Hepatocyte (in vitro differentiated cells): ENCODE measurements at regions not wholly inside any gene's neighbourhood (a gene's known extent, or its start where the extent isn't known, plus 50 kb on each side); places are given as distances from the start of the nearest gene placed in this dataset.

Source experiments
- DNase-seq: peaks from one replicate; pipeline ENCODE4 v3.0.0-alpha.2; 2016; ENCODE audit warnings: low spot score
- H2AFZ ChIP-seq: fragments of 200-600 bp; sonication (generic); 2 replicates; pipeline ENCODE4 v1.6.0; 2016; ENCODE audit warnings: antibody characterized with exemption, mild to moderate bottlenecking
- H3K27ac ChIP-seq: fragments of 200-600 bp; sonication (generic); 2 replicates; pipeline ENCODE4 v1.5.1; 2016; ENCODE audit warnings: mild to moderate bottlenecking
- H3K27me3 ChIP-seq: fragments of 200-600 bp; sonication (generic); 2 replicates; pipeline ENCODE4 v1.6.1; 2016
- H3K36me3 ChIP-seq: fragments of 200-600 bp; sonication (generic); replicated peaks from 2 replicates; pipeline ENCODE4 v1.5.1; 2016; ENCODE audit warnings: low read depth; ENCODE audit not compliant: insufficient read depth
- H3K4me1 ChIP-seq: fragments of 200-600 bp; sonication (generic); 2 replicates; pipeline ENCODE4 v1.5.1; 2016; ENCODE audit warnings: mild to moderate bottlenecking, moderate library complexity; ENCODE audit not compliant: insufficient read depth
- H3K4me2 ChIP-seq: fragments of 200-600 bp; sonication (generic); 2 replicates; pipeline ENCODE4 v1.6.0; 2016
- H3K4me3 ChIP-seq: fragments of 200-600 bp; sonication (generic); 2 replicates; pipeline ENCODE4 v1.5.1; 2016; ENCODE audit warnings: mild to moderate bottlenecking
- H3K79me2 ChIP-seq: fragments of 200-600 bp; sonication (generic); 2 replicates; pipeline ENCODE4 v1.6.0; 2017; ENCODE audit warnings: mild to moderate bottlenecking
- H3K9me2 ChIP-seq: fragments of 200-600 bp; sonication (generic); replicated peaks from 2 replicates; pipeline ENCODE4 v1.6.0; 2017; ENCODE audit warnings: mild to moderate bottlenecking; ENCODE audit not compliant: insufficient read depth
- H3K9me3 ChIP-seq: fragments of 200-600 bp; sonication (generic); 2 replicates; pipeline ENCODE4 v1.5.1; 2016; ENCODE audit warnings: low read depth, mild to moderate bottlenecking
- H4K20me1 ChIP-seq: fragments of 200-600 bp; sonication (generic); 2 replicates; pipeline ENCODE4 v1.6.0; 2016; ENCODE audit warnings: mild to moderate bottlenecking; ENCODE audit not compliant: insufficient read depth, poor library complexity, severe bottlenecking
- EZH2 ChIP-seq: fragments of 200-600 bp; sonication (generic); IDR thresholded peaks from 2 replicates; pipeline ENCODE4 v1.6.1; 2016; ENCODE audit warnings: antibody characterized with exemption, mild to moderate bottlenecking, borderline replicate concordance
- EZH2phosphoT487 ChIP-seq: fragments of 200-600 bp; sonication (generic); IDR thresholded peaks from one replicate; pipeline ENCODE4 v1.6.1; 2018; ENCODE audit warnings: antibody characterized with exemption, mild to moderate bottlenecking, low read depth, moderate library complexity; ENCODE audit not compliant: unreplicated experiment, severe bottlenecking
- WGBS: methylation state at CpG from one replicate; pipeline ENCODE4 v1.1.6; 2016; ENCODE audit warnings: low lambda C conversion rate; ENCODE audit errors: missing lambda C conversion rate; 5-methylcytosine and 5-hydroxymethylcytosine counted together
- TF ChIP-seq, protein P1 (sequence below): fragments of 200-600 bp; sonication (generic); IDR thresholded peaks from 2 replicates; pipeline ENCODE4 v1.5.1; 2016; ENCODE audit warnings: antibody characterized with exemption, mild to moderate bottlenecking; ENCODE audit not compliant: poor library complexity

DNA sequence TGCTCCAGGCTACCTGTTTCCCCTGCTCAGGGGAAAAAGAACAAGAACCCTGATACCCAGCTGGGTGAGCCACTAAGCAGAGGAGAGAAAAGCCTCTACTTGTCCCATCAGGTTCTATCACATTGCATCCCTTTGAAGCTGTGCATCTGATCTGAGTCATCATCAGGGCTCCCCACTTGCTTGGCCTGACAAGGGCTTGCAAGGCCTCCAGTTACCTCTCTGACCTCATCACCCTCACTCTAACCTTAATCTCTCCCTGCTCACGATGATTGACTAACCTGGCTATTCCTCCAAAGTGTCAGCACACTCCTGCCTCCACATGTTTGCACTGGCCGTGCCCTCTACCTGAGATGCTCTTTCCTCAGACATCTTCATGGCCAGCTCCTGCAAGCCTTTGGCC lies 309.5 kb upstream of the CHD6 start:
- Histone ChIP-seq H2AFZ (no peak overlapping the region), H3K27ac (no peak overlapping the region), H3K4me3 (no peak overlapping the region), H3K9me3 (no peaks in the 10 kb centered on the region), H3K4me2 (no peak overlapping the region), H3K27me3 (peaks cover 7% of the 10 kb centered on the region), H3K9me2 (no peaks in the 10 kb centered on the region), H3K36me3 (no peaks in the 10 kb centered on the region), H4K20me1 (no peaks in the 10 kb centered on the region), H3K4me1 (no peaks in the 10 kb centered on the region), H3K79me2 (no peaks in the 10 kb centered on the region)
- 68% methylated on average over 2 of the region's 2 CpGs for WGBS
- TF ChIP-seq, protein P1, sequence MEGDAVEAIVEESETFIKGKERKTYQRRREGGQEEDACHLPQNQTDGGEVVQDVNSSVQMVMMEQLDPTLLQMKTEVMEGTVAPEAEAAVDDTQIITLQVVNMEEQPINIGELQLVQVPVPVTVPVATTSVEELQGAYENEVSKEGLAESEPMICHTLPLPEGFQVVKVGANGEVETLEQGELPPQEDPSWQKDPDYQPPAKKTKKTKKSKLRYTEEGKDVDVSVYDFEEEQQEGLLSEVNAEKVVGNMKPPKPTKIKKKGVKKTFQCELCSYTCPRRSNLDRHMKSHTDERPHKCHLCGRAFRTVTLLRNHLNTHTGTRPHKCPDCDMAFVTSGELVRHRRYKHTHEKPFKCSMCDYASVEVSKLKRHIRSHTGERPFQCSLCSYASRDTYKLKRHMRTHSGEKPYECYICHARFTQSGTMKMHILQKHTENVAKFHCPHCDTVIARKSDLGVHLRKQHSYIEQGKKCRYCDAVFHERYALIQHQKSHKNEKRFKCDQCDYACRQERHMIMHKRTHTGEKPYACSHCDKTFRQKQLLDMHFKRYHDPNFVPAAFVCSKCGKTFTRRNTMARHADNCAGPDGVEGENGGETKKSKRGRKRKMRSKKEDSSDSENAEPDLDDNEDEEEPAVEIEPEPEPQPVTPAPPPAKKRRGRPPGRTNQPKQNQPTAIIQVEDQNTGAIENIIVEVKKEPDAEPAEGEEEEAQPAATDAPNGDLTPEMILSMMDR: no peak
- TF ChIP-seq EZH2phosphoT487 (no peak), EZH2 (no peak)
- no peak for DNase-seq

DNA sequence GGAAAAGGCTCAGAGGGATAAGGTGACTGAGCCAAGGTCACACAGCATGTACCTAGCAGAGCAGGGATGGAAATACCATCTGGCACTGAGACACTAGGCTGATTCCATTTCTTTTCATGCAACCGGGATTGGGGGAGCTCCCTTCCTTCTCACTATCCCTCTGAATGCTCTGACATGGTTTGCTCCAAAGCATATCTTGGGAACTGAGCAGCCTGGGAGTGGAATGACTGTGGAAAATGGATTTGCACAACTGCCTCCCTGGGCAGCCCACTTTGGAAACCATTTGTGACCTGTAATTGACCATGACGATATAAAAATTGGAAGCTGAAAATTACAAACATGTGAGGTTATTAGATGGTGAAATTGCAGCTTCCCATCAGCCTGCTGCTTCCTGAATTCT lies 309.0 kb upstream of the CHD6 start:
- H4K20me1 ChIP-seq: no peaks in the 10 kb centered on the region
- H3K27ac ChIP-seq: no peak overlapping the region
- H3K4me1 ChIP-seq: no peaks in the 10 kb centered on the region
- H3K36me3 ChIP-seq: no peaks in the 10 kb centered on the region
- H3K9me2 ChIP-seq: no peaks in the 10 kb centered on the region
- H3K4me3 ChIP-seq: no peak overlapping the region
- H2AFZ ChIP-seq: no peak overlapping the region
- 89% methylated on average over 2 of the region's 2 CpGs for WGBS
- H3K79me2 ChIP-seq: no peaks in the 10 kb centered on the region
- TF ChIP-seq EZH2phosphoT487 (no peak), EZH2 (no peak)
- TF ChIP-seq, protein P1: no peak
- DNase-seq: no peak
- H3K4me2 ChIP-seq: no peak overlapping the region
- peaks cover 11% of the 10 kb centered on the region for H3K27me3 ChIP-seq
- H3K9me3 ChIP-seq: no peaks in the 10 kb centered on the region

DNA sequence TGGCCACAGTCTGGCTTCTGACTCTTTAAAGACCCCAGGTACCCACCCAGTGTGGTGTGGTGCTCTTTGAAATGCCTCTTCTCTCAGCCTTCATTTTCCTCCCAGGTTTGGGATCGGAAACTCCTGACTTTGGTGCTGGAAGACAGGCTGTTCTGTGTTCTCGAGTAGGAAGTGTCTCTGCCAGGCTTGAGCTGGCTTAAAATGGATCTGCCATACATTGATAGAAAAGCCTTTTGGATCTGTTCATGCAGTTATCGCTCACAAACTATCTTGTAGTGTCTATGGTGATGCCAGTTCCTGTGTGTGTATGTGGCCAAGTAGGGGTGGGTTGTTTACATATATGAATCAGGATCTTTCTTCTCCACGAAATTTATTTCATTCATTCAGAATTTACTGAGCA lies 307.3 kb upstream of the CHD6 start:
- no peaks in the 10 kb centered on the region for H3K9me3 ChIP-seq
- DNase-seq: no peak
- 89% methylated on average over 4 of the region's 4 CpGs for WGBS
- no peaks in the 10 kb centered on the region for H4K20me1 ChIP-seq
- H3K79me2 ChIP-seq: no peaks in the 10 kb centered on the region
- H3K9me2 ChIP-seq: no peaks in the 10 kb centered on the region
- no peak overlapping the region for H3K27ac ChIP-seq
- H3K27me3 ChIP-seq: peaks cover 12% of the 10 kb centered on the region
- H3K4me2 ChIP-seq: no peak overlapping the region
- H3K36me3 ChIP-seq: no peaks in the 10 kb centered on the region
- no peak overlapping the region for H2AFZ ChIP-seq
- no peak for TF ChIP-seq EZH2phosphoT487
- TF ChIP-seq, protein P1: no peak
- H3K4me3 ChIP-seq: no peak overlapping the region
- no peaks in the 10 kb centered on the region for H3K4me1 ChIP-seq

DNA sequence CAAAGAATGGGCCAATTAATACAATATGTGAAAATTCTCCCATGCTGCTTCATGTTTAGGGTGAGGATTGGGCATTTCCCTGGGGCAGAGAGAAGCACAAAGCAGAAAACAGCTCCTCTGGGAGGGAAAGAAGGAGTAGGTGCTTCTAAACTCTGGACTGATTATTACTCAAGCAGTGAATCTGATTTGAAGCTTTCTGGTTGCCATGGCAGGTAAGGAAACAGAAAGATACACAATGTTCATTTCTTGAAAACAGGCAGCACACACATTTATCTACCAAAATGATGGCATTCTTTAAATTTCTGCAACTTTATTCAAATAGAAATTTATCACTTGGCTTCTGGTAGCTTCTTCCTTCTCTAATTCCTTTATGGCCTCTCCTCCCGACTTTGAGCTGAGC lies 305.4 kb upstream of the CHD6 start:
- DNase-seq: no peak
- no peak overlapping the region for H3K4me2 ChIP-seq
- H3K9me2 ChIP-seq: no peaks in the 10 kb centered on the region
- H4K20me1 ChIP-seq: no peaks in the 10 kb centered on the region
- H3K27ac ChIP-seq: no peak overlapping the region
- H3K4me1 ChIP-seq: no peaks in the 10 kb centered on the region
- no peaks in the 10 kb centered on the region for H3K36me3 ChIP-seq
- no peaks in the 10 kb centered on the region for H3K79me2 ChIP-seq
- WGBS: 52% methylated on average over 1 of the region's 1 CpG
- no peak overlapping the region for H3K4me3 ChIP-seq
- peaks cover 15% of the 10 kb centered on the region for H3K27me3 ChIP-seq
- H3K9me3 ChIP-seq: no peaks in the 10 kb centered on the region
- H2AFZ ChIP-seq: no peak overlapping the region
- no peak for TF ChIP-seq EZH2
- no peak for TF ChIP-seq EZH2phosphoT487
- TF ChIP-seq, protein P1: no peak
